ENCODE measurements at regions not wholly inside any gene's neighbourhood (a gene's known extent, or its start where the extent isn't known, plus 50 kb on each side); places are given as distances from the start of the nearest gene placed in this dataset.
A peak's percentile ranks its signal among the peaks of the same experiment; 100 is the strongest.

- no peaks in the 10 kb centered on the region for H3K27me3 Mint-ChIP-seq (ENCODE audit: low read depth)
- DNase-seq (no peak), ATAC-seq (no peak)
- H3K4me3 Mint-ChIP-seq, result no peak overlapping the region
- peaks cover 33% of the 10 kb centered on the region for H3K4me1 Mint-ChIP-seq (ENCODE audit: low read depth)
- no peaks in the 10 kb centered on the region for H3K36me3 Mint-ChIP-seq (ENCODE audit: insufficient read depth)
- H3K9me3 Mint-ChIP-seq, result no peaks in the 10 kb centered on the region
These were observed 156.6 kb downstream of the PIK3R1 start for GRCh38 chr5:68372161-68372560.

- DNase-seq (no peak), ATAC-seq (no peak)
- Mint-ChIP-seq H3K36me3 (ENCODE audit: insufficient read depth) (no peaks in the 10 kb centered on the region), H3K4me3 (no peak overlapping the region), H3K9me3 (no peaks in the 10 kb centered on the region), H3K4me1 (ENCODE audit: low read depth) (peaks cover 33% of the 10 kb centered on the region), H3K27me3 (ENCODE audit: low read depth) (no peaks in the 10 kb centered on the region)
These were observed 157.5 kb downstream of the PIK3R1 start for GRCh38 chr5:68373050-68373449.

DNA sequence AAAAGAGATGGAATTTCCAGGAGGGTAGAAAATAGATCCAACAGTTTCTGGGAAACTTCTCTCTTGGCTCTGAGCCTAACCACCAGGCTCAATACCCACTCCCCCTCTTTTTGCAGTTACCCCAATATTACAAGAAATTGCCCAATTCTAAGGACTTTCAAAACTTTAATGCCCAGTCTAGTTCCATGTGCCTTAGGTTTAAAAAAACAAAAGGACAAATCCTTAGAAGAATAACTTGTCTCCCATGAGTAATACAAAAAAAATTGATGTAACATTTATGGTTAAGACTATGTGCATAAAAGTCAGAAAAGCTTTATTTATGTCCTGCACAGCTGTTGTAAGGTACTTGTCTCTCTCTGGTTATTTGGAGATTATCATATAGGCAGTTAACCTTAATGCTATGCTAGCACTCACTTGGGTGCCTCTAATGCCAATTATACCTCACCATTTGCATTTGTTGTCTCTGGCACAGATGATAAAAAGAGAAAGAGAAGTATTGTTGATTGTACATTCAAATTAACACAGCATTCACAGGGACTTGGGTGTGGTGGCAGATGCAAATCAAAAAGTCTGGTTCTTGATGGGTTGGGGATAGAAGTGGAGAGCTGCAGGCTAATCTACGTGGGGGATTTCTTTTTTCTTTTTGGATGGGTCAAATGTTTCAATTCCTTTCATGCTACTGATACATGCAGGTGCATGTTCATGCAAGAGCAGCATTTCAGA is 159.4 kb downstream of the PIK3R1 start:
- Mint-ChIP-seq H3K36me3 (ENCODE audit: insufficient read depth) (no peaks in the 10 kb centered on the region), H3K9me3 (no peaks in the 10 kb centered on the region), H3K27me3 (ENCODE audit: low read depth) (no peaks in the 10 kb centered on the region), H3K4me3 (no peak overlapping the region), H3K4me1 (ENCODE audit: low read depth) (peaks cover 29% of the 10 kb centered on the region)
- DNase-seq (no peak), ATAC-seq (no peak)

DNA sequence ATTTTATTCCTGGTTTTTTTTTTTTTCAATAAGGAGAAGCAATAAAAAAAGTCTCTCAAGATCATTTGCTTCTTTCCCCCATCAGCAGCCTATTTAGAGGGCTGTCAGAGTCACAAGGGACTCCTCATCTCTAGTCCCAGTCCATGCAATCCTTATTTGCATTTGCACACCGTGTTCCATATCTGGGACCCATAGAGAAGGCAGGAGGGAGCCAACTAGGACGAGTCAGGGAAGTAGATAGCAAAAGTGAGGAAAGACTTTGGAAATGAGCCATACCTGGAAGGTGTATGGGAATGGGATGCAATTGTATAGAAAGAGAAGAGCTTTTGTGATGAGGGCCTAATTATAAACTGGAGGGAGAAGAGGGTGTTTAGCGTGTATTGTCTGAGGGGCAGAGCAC is 160.0 kb downstream of the PIK3R1 start:
- Mint-ChIP-seq H3K36me3 (ENCODE audit: insufficient read depth) (no peaks in the 10 kb centered on the region), H3K4me1 (ENCODE audit: low read depth) (peaks cover 27% of the 10 kb centered on the region), H3K27me3 (ENCODE audit: low read depth) (no peaks in the 10 kb centered on the region), H3K9me3 (no peaks in the 10 kb centered on the region), H3K4me3 (no peak overlapping the region)
- ATAC-seq, result no peak
- no peak for DNase-seq

- no peak overlapping the region for H3K4me3 Mint-ChIP-seq
- DNase-seq (no peak), ATAC-seq (no peak)
- H3K27me3 Mint-ChIP-seq (ENCODE audit: low read depth), result no peaks in the 10 kb centered on the region
- H3K4me1 Mint-ChIP-seq (ENCODE audit: low read depth), result peaks cover 40% of the 10 kb centered on the region
- H3K9me3 Mint-ChIP-seq, result no peaks in the 10 kb centered on the region
- H3K36me3 Mint-ChIP-seq (ENCODE audit: insufficient read depth), result no peaks in the 10 kb centered on the region
These were observed 161.4 kb downstream of the PIK3R1 start for GRCh38 chr5:68376935-68377334.

GRCh38 chr5:68377733-68378132 is 162.2 kb downstream of the PIK3R1 start:
- Mint-ChIP-seq H3K4me3 (no peak overlapping the region), H3K9me3 (no peaks in the 10 kb centered on the region), H3K27me3 (ENCODE audit: low read depth) (no peaks in the 10 kb centered on the region), H3K4me1 (ENCODE audit: low read depth) (peaks cover 48% of the 10 kb centered on the region), H3K36me3 (ENCODE audit: insufficient read depth) (no peaks in the 10 kb centered on the region)
- no peak for DNase-seq
- ATAC-seq, result no peak

GRCh38 chr5:68378204-68378820 is 162.8 kb downstream of the PIK3R1 start:
- DNase-seq, result no peak
- H3K27me3 Mint-ChIP-seq (ENCODE audit: low read depth), result no peaks in the 10 kb centered on the region
- H3K36me3 Mint-ChIP-seq (ENCODE audit: insufficient read depth), result no peaks in the 10 kb centered on the region
- no peak overlapping the region for H3K4me3 Mint-ChIP-seq
- H3K4me1 Mint-ChIP-seq (ENCODE audit: low read depth), result peaks cover 51% of the 10 kb centered on the region
- no peak for ATAC-seq
- no peaks in the 10 kb centered on the region for H3K9me3 Mint-ChIP-seq

DNA sequence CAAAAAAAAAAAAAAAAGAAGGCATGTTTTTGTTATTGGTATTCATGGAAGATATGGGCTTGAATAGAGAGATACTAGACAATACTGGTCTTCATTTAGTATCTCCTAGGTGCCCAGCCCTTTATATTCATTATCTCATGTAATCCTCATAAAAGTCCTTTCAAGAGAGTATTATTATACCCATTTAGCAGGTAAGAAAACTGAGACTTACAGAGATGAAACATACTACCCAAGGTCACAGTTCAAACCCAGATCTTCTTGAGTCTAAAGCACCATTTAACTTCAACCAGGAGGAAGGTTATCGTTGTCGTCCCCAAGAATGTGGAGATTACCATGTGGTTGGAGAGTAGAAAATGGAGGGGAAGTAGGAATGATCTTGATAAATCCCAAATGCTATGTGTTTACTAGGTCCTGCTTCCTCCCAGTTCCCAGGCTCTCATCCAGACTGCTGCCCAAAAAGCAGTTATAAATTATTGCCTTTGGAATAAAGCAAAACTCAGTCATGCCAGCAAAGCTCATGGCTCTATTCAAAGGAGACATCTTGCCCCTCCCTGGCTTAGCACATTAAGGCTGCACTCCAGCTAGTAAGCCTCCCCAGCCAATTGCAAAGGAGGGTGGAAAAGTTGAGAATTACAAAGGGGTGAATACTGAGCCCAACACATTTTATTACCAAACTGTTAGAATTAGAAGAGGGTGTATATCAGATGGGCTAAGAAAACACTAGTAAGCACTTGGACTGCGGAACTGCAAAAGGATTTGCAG is 163.9 kb downstream of the PIK3R1 start:
- Mint-ChIP-seq H3K9me3 (no peaks in the 10 kb centered on the region), H3K36me3 (ENCODE audit: insufficient read depth) (no peaks in the 10 kb centered on the region), H3K4me1 (ENCODE audit: low read depth) (peaks cover 56% of the 10 kb centered on the region), H3K4me3 (no peak overlapping the region), H3K27me3 (ENCODE audit: low read depth) (no peaks in the 10 kb centered on the region)
- ATAC-seq, result no peak
- no peak for DNase-seq

GRCh38 chr5:68380078-68380477 is 164.5 kb downstream of the PIK3R1 start:
- H3K36me3 Mint-ChIP-seq (ENCODE audit: insufficient read depth), result no peaks in the 10 kb centered on the region
- H3K4me1 Mint-ChIP-seq (ENCODE audit: low read depth), result peaks cover 59% of the 10 kb centered on the region
- no peak overlapping the region for H3K4me3 Mint-ChIP-seq
- H3K9me3 Mint-ChIP-seq, result no peaks in the 10 kb centered on the region
- ATAC-seq, result no peak
- no peak for DNase-seq
- no peaks in the 10 kb centered on the region for H3K27me3 Mint-ChIP-seq (ENCODE audit: low read depth)

DNA sequence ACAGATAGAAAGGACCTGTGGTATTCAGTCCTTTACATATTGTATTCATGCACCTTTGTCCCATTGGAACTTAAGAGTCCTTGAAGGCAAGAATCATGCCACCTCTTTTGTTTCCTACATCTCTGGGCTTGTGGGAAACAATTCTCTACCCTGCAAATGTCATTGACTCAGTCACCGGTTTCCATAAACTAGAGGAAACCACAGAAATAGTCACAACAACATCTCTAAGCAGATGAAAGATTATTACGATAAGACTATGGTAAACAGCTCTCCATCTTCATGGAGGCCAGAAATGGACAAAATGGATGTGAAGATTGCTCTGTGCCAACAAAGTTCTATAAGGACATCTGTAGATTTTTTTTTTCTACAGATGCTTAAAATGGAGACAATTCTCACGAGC is 165.5 kb downstream of the PIK3R1 start:
- peaks cover 63% of the 10 kb centered on the region for H3K4me1 Mint-ChIP-seq (ENCODE audit: low read depth)
- DNase-seq (no peak), ATAC-seq (peak; percentile 70 to 76)
- H3K9me3 Mint-ChIP-seq, result no peaks in the 10 kb centered on the region
- no peak overlapping the region for H3K4me3 Mint-ChIP-seq
- no peaks in the 10 kb centered on the region for H3K27me3 Mint-ChIP-seq (ENCODE audit: low read depth)
- H3K36me3 Mint-ChIP-seq (ENCODE audit: insufficient read depth), result no peaks in the 10 kb centered on the region

- Mint-ChIP-seq H3K9me3 (no peaks in the 10 kb centered on the region), H3K4me3 (no peak overlapping the region)
These were observed 166.4 kb downstream of the PIK3R1 start for GRCh38 chr5:68381909-68382308.

GRCh38 chr5:68382640-68383039 is 167.1 kb downstream of the PIK3R1 start:
- ATAC-seq, result no peak
- no peaks in the 10 kb centered on the region for H3K27me3 Mint-ChIP-seq (ENCODE audit: low read depth)
- no peak overlapping the region for H3K4me3 Mint-ChIP-seq
- H3K4me1 Mint-ChIP-seq (ENCODE audit: low read depth), result peaks cover 61% of the 10 kb centered on the region
- no peaks in the 10 kb centered on the region for H3K9me3 Mint-ChIP-seq
- DNase-seq, result no peak
- no peaks in the 10 kb centered on the region for H3K36me3 Mint-ChIP-seq (ENCODE audit: insufficient read depth)

More at GRCh38 chr5:68381909-68382308, 166.4 kb downstream of the PIK3R1 start:
- ATAC-seq, result no peak
- Mint-ChIP-seq H3K36me3 (ENCODE audit: insufficient read depth) (no peaks in the 10 kb centered on the region), H3K27me3 (ENCODE audit: low read depth) (no peaks in the 10 kb centered on the region), H3K4me1 (ENCODE audit: low read depth) (peaks cover 63% of the 10 kb centered on the region)
- no peak for DNase-seq

DNA sequence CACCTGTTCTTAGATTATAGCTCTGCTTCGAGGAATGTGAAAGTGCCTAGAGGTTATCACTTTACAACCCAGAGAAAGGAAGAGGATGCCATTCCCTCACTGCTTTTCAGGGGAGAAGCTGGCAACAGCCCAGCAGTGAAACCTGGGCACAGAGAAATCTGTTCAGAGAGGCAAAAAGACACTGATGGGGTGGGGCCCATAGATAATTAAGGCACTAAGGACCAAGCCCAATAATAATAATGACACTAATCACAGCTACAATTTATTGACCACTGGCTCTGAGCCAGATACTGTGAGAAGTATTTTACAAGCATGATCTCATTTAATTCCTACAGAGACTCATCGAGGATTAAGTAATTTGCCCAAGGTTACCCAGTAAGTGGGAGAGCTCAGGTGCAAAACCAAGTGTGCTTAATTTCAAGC is 168.3 kb downstream of the PIK3R1 start:
- Mint-ChIP-seq H3K9me3 (no peaks in the 10 kb centered on the region), H3K27me3 (ENCODE audit: low read depth) (no peaks in the 10 kb centered on the region), H3K4me3 (no peak overlapping the region), H3K36me3 (ENCODE audit: insufficient read depth) (no peaks in the 10 kb centered on the region), H3K4me1 (ENCODE audit: low read depth) (peaks cover 50% of the 10 kb centered on the region)
- no peak for DNase-seq
- no peak for ATAC-seq

DNA sequence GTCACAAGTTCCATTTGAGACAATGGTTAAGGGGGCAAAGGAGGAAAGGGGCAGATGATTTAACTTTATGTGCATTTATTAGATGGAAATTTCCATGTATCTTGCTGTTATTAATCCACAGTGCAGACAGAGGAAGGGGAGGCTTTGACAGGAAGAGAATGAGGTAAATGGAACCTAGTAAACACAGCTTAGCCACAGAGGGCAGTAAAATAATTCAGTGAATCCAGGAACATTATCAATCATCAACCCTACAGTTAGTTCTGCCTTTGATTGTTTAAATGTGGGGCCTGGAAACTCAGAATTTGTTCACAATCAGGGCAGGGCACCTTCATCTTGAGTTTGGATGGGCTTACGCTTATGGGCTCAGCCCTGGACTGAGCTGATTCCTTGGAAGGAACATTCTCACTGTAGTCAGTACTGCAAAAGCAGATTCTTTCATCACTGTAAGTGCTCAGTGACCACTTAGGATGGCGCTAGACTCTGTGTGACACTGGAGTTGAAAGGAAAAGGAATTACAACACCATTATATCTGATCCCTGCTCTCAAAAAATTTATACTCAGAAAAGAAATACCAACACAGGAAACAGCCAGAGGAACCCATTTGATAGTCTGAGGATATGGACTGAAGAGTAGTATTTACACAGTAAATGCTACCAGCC is 169.5 kb downstream of the PIK3R1 start:
- ATAC-seq (no peak), DNase-seq (no peak)
- peaks cover 44% of the 10 kb centered on the region for H3K4me1 Mint-ChIP-seq (ENCODE audit: low read depth)
- H3K27me3 Mint-ChIP-seq (ENCODE audit: low read depth), result no peaks in the 10 kb centered on the region
- no peaks in the 10 kb centered on the region for H3K9me3 Mint-ChIP-seq
- no peaks in the 10 kb centered on the region for H3K36me3 Mint-ChIP-seq (ENCODE audit: insufficient read depth)
- no peak overlapping the region for H3K4me3 Mint-ChIP-seq
